HepG2 (cell line): ENCODE measurements at regions not wholly inside any gene's neighbourhood (a gene's known extent, or its start where the extent isn't known, plus 50 kb on each side); places are given as distances from the start of the nearest gene placed in this dataset.

Experiments used
- ATAC-seq: fragments of 200-7000 bp; cut with Tn5 transposase; 3 replicates; pipeline ENCODE4 v1.9.1; 2020; ENCODE audit warnings: mild to moderate bottlenecking, moderate library complexity
- BruUV-seq: library from RNA; stranded (reverse); fragments of 400-500 nt; replicated peaks from 2 replicates; lab custom pipeline; 2021; lab: Mats Ljungman, UMichigan
- CTCF ChIA-PET: fragments of 300-600 bp; formaldehyde crosslinking; extraction: SDS; loops from one replicate; lab custom pipeline; 2021; ENCODE audit warnings: low total read pairs, inconsistent platforms, low intra/inter-chr PET ratio; lab: Yijun Ruan, JAX
- POLR2A ChIA-PET: fragments of 350-600 bp; sonication (Branson Sonifier 250); formaldehyde crosslinking; loops from one replicate; lab custom pipeline; 2020; ENCODE audit warnings: antibody characterized with exemption, inconsistent platforms; lab: Yijun Ruan, JAX
- DNase-seq: peaks from one replicate; pipeline ENCODE4 v3.0.0-alpha.2; 2015; ENCODE audit warnings: low spot score
- FAIRE-seq: peaks from 3 replicates; lab custom pipeline; 2011; peaks lifted over from hg19 to GRCh38; lab: Jason Lieb, UNC
- H2AFZ ChIP-seq: one replicate; pipeline ENCODE4 v1.6.1; 2011; ENCODE audit warnings: low read length, inconsistent platforms
- H3K27ac ChIP-seq: fragments of 300-600 bp; 3 replicates; pipeline ENCODE4 v1.8.0; 2011; ENCODE audit warnings: mixed run types, mild to moderate bottlenecking, mixed read lengths, low read length, inconsistent platforms; ENCODE audit not compliant: insufficient read depth; ENCODE audit errors: extremely low read length
- H3K27me3 ChIP-seq, 2 experiments: fragments of 200-600 bp in 1 of 2; 2 replicates in 1 of 2; 3 replicates in 1 of 2; pipeline versions ENCODE4 v1.6.0 to v1.8.0; 2011; ENCODE audit warnings: low read length in 2 of 2, mild to moderate bottlenecking in 2 of 2, moderate library complexity in 2 of 2, inconsistent platforms in 1 of 2; ENCODE audit not compliant: insufficient read depth in 2 of 2, control insufficient read depth in 1 of 2
- H3K36me3 ChIP-seq, 2 experiments: fragments of 200-600 bp in 1 of 2; replicated peaks in 1 of 2; 2 replicates in 1 of 2; 3 replicates in 1 of 2; pipeline versions ENCODE4 v1.5.1 to v1.8.0; 2011; ENCODE audit warnings: low read length in 2 of 2, inconsistent platforms in 1 of 2; ENCODE audit not compliant: insufficient read depth in 2 of 2, control insufficient read depth in 1 of 2
- H3K4me1 ChIP-seq: 2 replicates; pipeline ENCODE4 v1.5.1; 2012; ENCODE audit warnings: low read length, inconsistent platforms; ENCODE audit not compliant: insufficient read depth
- H3K4me2 ChIP-seq: 2 replicates; pipeline ENCODE4 v1.6.0; 2011; ENCODE audit warnings: low read depth, low read length, inconsistent platforms
- H3K4me3 ChIP-seq, 3 experiments: fragments of 200-600 bp in 1 of 3; sonication (generic), shearing (Covaris generic) in 1 of 3; replicated peaks in 1 of 3; 2 replicates each; pipeline ENCODE4 v1.5.1; 2011 to 2016; ENCODE audit warnings: low read length in 3 of 3, inconsistent platforms in 2 of 3, low read depth in 2 of 3, mild to moderate bottlenecking in 2 of 3, control low read depth in 1 of 3, mixed read lengths in 1 of 3; ENCODE audit not compliant: insufficient read depth in 1 of 3
- H3K79me2 ChIP-seq: one replicate; pipeline ENCODE4 v1.6.1; 2011; ENCODE audit warnings: low read length, inconsistent platforms; ENCODE audit not compliant: insufficient read depth
- H3K9ac ChIP-seq: 2 replicates; pipeline ENCODE4 v1.6.0; 2011; ENCODE audit warnings: mild to moderate bottlenecking, low read depth, low read length, inconsistent platforms; ENCODE audit not compliant: insufficient read depth
- H3K9me3 ChIP-seq: 2 replicates; pipeline ENCODE4 v1.5.1; 2012; ENCODE audit warnings: mild to moderate bottlenecking, low read length
- H4K20me1 ChIP-seq: 2 replicates; pipeline ENCODE4 v1.6.0; 2011; ENCODE audit warnings: inconsistent platforms, mild to moderate bottlenecking, low read length, moderate library complexity; ENCODE audit not compliant: insufficient read depth
- BHLHE40 ChIP-seq: IDR thresholded peaks from 2 replicates; pipeline ENCODE4 v1.6.1; 2011; ENCODE audit warnings: low read length, improper control_type of control experiment
- ELF1 ChIP-seq: sonication (generic); formaldehyde crosslinking; IDR thresholded peaks from 2 replicates; pipeline ENCODE4 v1.4.0; 2020; ENCODE audit warnings: missing genetic modification reagents
- FIP1L1 ChIP-seq: fragments of 200-400 bp; formaldehyde crosslinking; IDR thresholded peaks from 2 replicates; pipeline ENCODE4 v1.6.1; 2018; ENCODE audit warnings: low read depth, mild to moderate bottlenecking, low read length, moderate library complexity, borderline replicate concordance; ENCODE audit not compliant: insufficient read depth
- HDAC2 ChIP-seq: sonication (generic); formaldehyde crosslinking; IDR thresholded peaks from 2 replicates; pipeline ENCODE4 v1.4.0; 2020; ENCODE audit warnings: missing genetic modification reagents
- HNF1A ChIP-seq, 2 experiments: sonication (generic) in 1 of 2; formaldehyde crosslinking in 1 of 2; IDR thresholded peaks; 2 replicates each; pipeline versions ENCODE4 v1.4.0 to v1.6.1; 2016 to 2020; ENCODE audit warnings: borderline replicate concordance in 1 of 2, low read depth in 1 of 2, mild to moderate bottlenecking in 1 of 2, missing genetic modification reagents in 1 of 2
- MTA1 ChIP-seq: sonication (generic); formaldehyde crosslinking; IDR thresholded peaks from 2 replicates; pipeline ENCODE4 v1.4.0; 2020; ENCODE audit warnings: missing genetic modification reagents, mild to moderate bottlenecking, borderline replicate concordance
- PAF1 ChIP-seq: IDR thresholded peaks from 2 replicates; pipeline ENCODE4 v1.6.1; 2016; ENCODE audit warnings: missing genetic modification reagents, missing compliant biosample characterization
- PATZ1 ChIP-seq: sonication (generic); formaldehyde crosslinking; IDR thresholded peaks from 2 replicates; pipeline ENCODE4 v1.4.0; 2020; ENCODE audit warnings: missing genetic modification reagents
- PBX3 ChIP-seq: sonication (generic); formaldehyde crosslinking; IDR thresholded peaks from 2 replicates; pipeline ENCODE4 v1.8.1; 2023; ENCODE audit warnings: missing genetic modification reagents, inconsistent platforms, borderline replicate concordance
- RELA ChIP-seq: sonication (generic); formaldehyde crosslinking; IDR thresholded peaks from 2 replicates; pipeline ENCODE4 v1.4.0; 2020; ENCODE audit warnings: missing genetic modification reagents
- RFXAP ChIP-seq: sonication (generic); formaldehyde crosslinking; IDR thresholded peaks from 2 replicates; pipeline ENCODE4 v1.4.0; 2020; ENCODE audit warnings: missing genetic modification reagents, borderline replicate concordance
- TAF15 ChIP-seq: fragments of 200-400 bp; formaldehyde crosslinking; IDR thresholded peaks from one replicate; pipeline ENCODE4 v1.6.1; 2018; ENCODE audit warnings: mild to moderate bottlenecking, low read depth, low read length; ENCODE audit not compliant: poor library complexity, severe bottlenecking
- ZMAT5 ChIP-seq: sonication (generic); formaldehyde crosslinking; IDR thresholded peaks from 2 replicates; pipeline ENCODE4 v1.5.0; 2020; ENCODE audit warnings: mild to moderate bottlenecking, low read depth, missing genetic modification reagents, borderline replicate concordance
- ZNF354B ChIP-seq: sonication (generic); formaldehyde crosslinking; IDR thresholded peaks from 2 replicates; pipeline ENCODE4 v1.8.0; 2022; ENCODE audit warnings: mild to moderate bottlenecking, missing genetic modification reagents
- ZNF446 ChIP-seq: sonication (generic); formaldehyde crosslinking; IDR thresholded peaks from 2 replicates; pipeline ENCODE4 v1.5.0; 2020; ENCODE audit warnings: mild to moderate bottlenecking, missing genetic modification reagents
- in situ Hi-C: cut with HindIII; loops from 2 replicates; pipeline ENCODE4 v1.10.0; 2017; ENCODE audit warnings: low pct_unique_long_range_greater_than_20kb; ENCODE audit not compliant: extremely low pct_ligation_motif_present
- intact Hi-C: fragments of 100-400 bp; cut with micrococcal nuclease; formaldehyde crosslinking; loops from one replicate; pipeline ENCODE4 v1.10.0; 2022; ENCODE audit not compliant: unreplicated experiment

GRCh38 chr5:98401656-98402055 lies 371.8 kb upstream of the RGMB start:
- H3K4me2 ChIP-seq: no peak overlapping the region
- DNase-seq (no peak), ATAC-seq (no peak), FAIRE-seq (no peak)
- no peaks in the 10 kb centered on the region for H3K9me3 ChIP-seq
- POLR2A ChIA-PET: no interaction called here
- intact Hi-C loops (no loop called here), in situ Hi-C loops (no loop called here)
- no peaks in the 10 kb centered on the region for H3K79me2 ChIP-seq
- H3K27me3 ChIP-seq: no peaks in the 10 kb centered on the region
- no TSS peak for BruUV-seq
- no peaks in the 10 kb centered on the region for H3K4me1 ChIP-seq
- H3K4me3 ChIP-seq: no peak overlapping the region
- H3K27ac ChIP-seq: no peak overlapping the region
- no peaks in the 10 kb centered on the region for H4K20me1 ChIP-seq
- H2AFZ ChIP-seq: no peak overlapping the region
- H3K36me3 ChIP-seq: no peaks in the 10 kb centered on the region
- CTCF ChIA-PET: no interaction called here
- TF ChIP-seq RELA (CRISPR knock-in tag) (no peak), FIP1L1 (no peak), BHLHE40 (no peak), MTA1 (CRISPR knock-in tag) (no peak), RFXAP (CRISPR knock-in tag) (no peak), PBX3 (CRISPR knock-in tag) (no peak), HNF1A (IDR thresholded peaks at IDR 0.05; ENCODE audit: low read depth) (no peak), HNF1A (CRISPR knock-in tag; IDR thresholded peaks at IDR 0.05; ENCODE audit: borderline replicate concordance) (no peak), ZMAT5 (no peak), ELF1 (CRISPR knock-in tag) (no peak), ZNF354B (CRISPR knock-in tag) (no peak), PAF1 (no peak), ZNF446 (no peak), TAF15 (no peak), HDAC2 (no peak), PATZ1 (CRISPR knock-in tag) (no peak)
- H3K9ac ChIP-seq: no peak overlapping the region
